HAP-1 (cell line): ENCODE measurements at regions not wholly inside any gene's neighbourhood (a gene's known extent, or its start where the extent isn't known, plus 50 kb on each side); places are given as distances from the start of the nearest gene placed in this dataset.
"Not testable (repeated sequence)": the region's sequence is repeated elsewhere in the genome, so short reads cannot be mapped to it uniquely, and the experiment has no call there.

Source experiments
- DNase-seq, 2 experiments: peaks; one replicate each; pipeline ENCODE4 v3.0.0-alpha.2; 2016 to 2020; ENCODE audit warnings: low spot score in 2 of 2
- H3K27me3 ChIP-seq: fragments of 250-450 bp; sonication (Bioruptor Pico); 2 replicates; pipeline ENCODE4 v1.5.1; 2020; ENCODE audit warnings: low read depth, mild to moderate bottlenecking, moderate library complexity
- H3K36me3 ChIP-seq: fragments of 250-450 bp; sonication (Bioruptor Pico); replicated peaks from 2 replicates; pipeline ENCODE4 v1.5.1; 2020; ENCODE audit warnings: mild to moderate bottlenecking
- H3K4me1 ChIP-seq: fragments of 250-450 bp; sonication (Bioruptor Pico); 2 replicates; pipeline ENCODE4 v1.5.1; 2020; ENCODE audit warnings: mild to moderate bottlenecking
- H3K4me3 ChIP-seq: fragments of 250-450 bp; sonication (Bioruptor Pico); 2 replicates; pipeline ENCODE4 v1.5.1; 2020; ENCODE audit warnings: mild to moderate bottlenecking, moderate library complexity
- H3K9me3 ChIP-seq: fragments of 250-450 bp; sonication (Bioruptor Pico); 2 replicates; pipeline ENCODE4 v1.5.1; 2020; ENCODE audit warnings: mild to moderate bottlenecking, moderate library complexity
- in situ Hi-C: fragments of 300-500 bp; cut with MboI; formaldehyde crosslinking; loops from 3 replicates; pipeline ENCODE4 v1.14.3; 2020; ENCODE audit warnings: low sequenced_read_pairs, inconsistent platforms, mixed read lengths

GRCh38 chr18:60245096-60245495 lies 127.5 kb downstream of the MC4R start:
- no peak for DNase-seq
- no peaks in the 10 kb centered on the region for H3K4me1 ChIP-seq
- no peaks in the 10 kb centered on the region for H3K9me3 ChIP-seq
- H3K27me3 ChIP-seq, result no peaks in the 10 kb centered on the region
- in situ Hi-C loops, result no loop called here
- H3K4me3 ChIP-seq, result no peak overlapping the region
- H3K36me3 ChIP-seq, result no peaks in the 10 kb centered on the region

- H3K4me3 ChIP-seq, H3K27me3 ChIP-seq, DNase-seq, H3K9me3 ChIP-seq, H3K36me3 ChIP-seq, in situ Hi-C loops, H3K4me1 ChIP-seq: not testable (repeated sequence)
Observed at GRCh38 chr18:60239024-60239710, 133.4 kb downstream of the MC4R start.

DNA sequence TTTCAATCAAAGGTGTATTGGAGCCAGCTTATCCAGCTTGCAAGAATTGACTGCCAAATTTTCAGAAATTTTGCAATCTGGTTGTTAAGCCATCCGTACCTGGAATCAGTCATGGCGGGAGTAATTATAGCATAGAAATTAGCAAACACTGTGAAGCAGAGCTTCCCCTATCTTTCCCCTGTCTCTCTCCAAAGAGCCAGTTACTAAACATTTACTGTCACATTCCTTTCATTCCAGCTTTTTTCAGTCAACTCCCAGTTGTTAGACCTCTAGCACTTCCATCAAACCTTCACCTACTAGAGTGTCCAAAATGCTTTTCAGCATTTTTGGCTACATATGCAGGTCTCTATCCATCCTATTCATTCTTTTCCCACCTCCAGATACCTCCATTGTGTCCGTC lies 137.4 kb downstream of the MC4R start:
- Histone ChIP-seq H3K27me3 (no peaks in the 10 kb centered on the region), H3K36me3 (no peaks in the 10 kb centered on the region), H3K4me1 (no peaks in the 10 kb centered on the region), H3K4me3 (no peak overlapping the region), H3K9me3 (no peaks in the 10 kb centered on the region)
- no peak for DNase-seq
- in situ Hi-C loops, result no loop called here

GRCh38 chr18:60232541-60232940 lies 140.0 kb downstream of the MC4R start:
- in situ Hi-C loops, result no loop called here
- Histone ChIP-seq H3K27me3 (no peaks in the 10 kb centered on the region), H3K9me3 (no peaks in the 10 kb centered on the region), H3K4me1 (no peaks in the 10 kb centered on the region), H3K36me3 (no peaks in the 10 kb centered on the region), H3K4me3 (no peak overlapping the region)
- no peak for DNase-seq

DNA sequence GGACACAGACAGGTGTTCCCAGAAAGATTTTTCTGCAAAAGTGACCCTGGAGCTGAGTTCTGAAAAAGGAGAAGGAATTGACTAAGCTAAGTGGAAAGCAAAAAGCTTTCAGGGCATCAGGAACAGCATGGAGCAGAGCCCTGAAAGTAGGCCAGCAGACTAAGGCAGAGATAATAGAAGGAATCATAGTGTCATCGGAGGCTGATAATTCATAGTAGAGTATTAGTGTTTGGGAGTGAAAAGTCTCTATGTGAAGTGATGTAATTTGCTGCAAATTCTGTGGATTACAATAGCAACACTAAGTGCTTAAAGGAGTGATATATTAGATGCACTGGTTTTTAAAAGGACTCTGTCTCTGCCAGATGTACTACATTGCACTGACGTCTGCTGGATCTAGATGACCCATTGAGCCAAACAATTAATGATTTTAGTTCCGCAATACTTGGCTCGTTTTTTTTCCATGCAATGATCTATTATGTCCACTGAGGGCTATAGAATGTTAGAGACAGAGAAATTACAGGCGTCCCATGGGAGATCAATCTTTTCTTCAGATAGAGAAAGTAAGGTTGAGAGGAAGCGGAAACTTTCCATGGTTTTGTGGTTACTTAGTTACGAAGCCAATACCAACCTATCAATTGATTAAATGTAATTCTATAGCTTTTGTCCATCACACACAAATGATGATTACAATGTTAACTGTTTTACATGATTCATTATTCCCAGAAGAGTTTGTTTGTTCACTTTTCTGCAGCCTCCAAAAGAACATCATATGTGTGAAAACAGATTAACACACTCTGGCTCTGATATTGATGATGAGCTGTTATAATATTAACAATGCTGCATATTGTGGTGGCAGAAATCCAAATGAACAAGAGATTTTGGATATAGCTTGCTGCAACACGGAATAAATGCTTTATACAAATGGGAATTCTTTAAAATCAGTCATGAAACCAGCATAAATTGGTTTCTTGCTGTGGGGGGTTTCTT lies 143.7 kb downstream of the MC4R start:
- H3K9me3 ChIP-seq, result no peaks in the 10 kb centered on the region
- no peaks in the 10 kb centered on the region for H3K27me3 ChIP-seq
- no peaks in the 10 kb centered on the region for H3K36me3 ChIP-seq
- H3K4me3 ChIP-seq, result no peak overlapping the region
- H3K4me1 ChIP-seq, result no peaks in the 10 kb centered on the region
- in situ Hi-C loops, result no loop called here
- no peak for DNase-seq

DNA sequence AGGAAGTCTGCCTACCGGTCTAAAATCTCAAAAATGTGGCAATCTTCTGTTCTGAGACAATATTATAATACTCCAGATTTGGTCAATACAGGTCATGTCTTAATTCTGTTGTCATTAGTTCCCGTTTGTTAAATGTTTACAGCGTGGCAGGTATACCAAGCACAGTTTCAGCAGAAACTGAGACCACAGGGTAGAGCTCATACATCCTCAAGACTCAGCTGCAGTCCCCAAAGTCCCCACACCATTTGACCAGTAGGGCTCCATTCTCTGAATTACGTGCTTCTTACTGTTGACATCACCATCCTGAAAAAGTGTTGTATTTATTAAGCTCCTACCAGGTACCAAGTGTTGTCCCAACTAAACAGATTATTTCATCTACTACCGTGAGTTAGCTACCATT lies 157.1 kb downstream of the MC4R start:
- no peaks in the 10 kb centered on the region for H3K36me3 ChIP-seq
- H3K4me1 ChIP-seq, result no peaks in the 10 kb centered on the region
- DNase-seq, result no peak
- H3K9me3 ChIP-seq, result no peaks in the 10 kb centered on the region
- no peak overlapping the region for H3K4me3 ChIP-seq
- H3K27me3 ChIP-seq, result no peaks in the 10 kb centered on the region
- in situ Hi-C loops, result no loop called here

DNA sequence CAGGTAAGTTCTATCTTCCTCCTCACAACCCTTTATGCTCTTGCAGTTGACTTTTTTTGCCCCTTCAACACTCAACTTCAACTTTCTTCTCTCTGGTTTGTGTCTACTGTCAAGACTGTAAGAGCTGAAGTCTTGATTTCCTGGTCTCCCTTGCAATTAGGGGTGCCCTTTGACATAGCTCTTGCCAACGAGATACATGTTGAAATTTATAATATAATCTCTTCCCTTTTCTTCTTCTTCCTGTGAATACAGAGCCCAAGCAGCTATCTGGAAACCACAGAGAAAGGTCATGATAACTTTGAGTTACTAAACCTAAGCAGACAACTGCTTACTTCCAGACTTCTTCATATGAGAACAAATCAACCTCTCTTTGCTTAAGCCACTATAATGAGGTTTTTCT lies 163.5 kb downstream of the MC4R start:
- Histone ChIP-seq H3K36me3 (no peaks in the 10 kb centered on the region), H3K27me3 (no peaks in the 10 kb centered on the region), H3K4me3 (no peak overlapping the region), H3K4me1 (no peaks in the 10 kb centered on the region), H3K9me3 (no peaks in the 10 kb centered on the region)
- in situ Hi-C loops, result no loop called here
- no peak for DNase-seq

DNA sequence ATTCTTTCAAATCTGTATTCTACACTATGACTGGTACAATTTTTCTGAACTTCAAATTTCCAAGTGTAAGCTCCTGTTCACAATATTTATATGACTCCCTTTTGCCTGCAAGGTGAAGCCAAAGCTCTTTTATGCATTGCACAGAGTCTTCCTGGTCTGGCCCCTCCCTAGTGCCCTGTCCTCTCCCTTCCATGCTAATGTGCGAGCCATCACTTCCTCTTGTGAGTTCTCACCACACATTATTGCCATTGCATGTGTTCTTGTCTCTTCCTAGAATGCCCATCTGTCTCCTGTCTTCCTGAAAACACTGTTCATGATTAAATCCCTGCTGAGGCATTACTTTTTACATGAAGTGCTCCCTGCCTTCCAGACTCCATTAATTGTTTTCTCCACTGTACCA lies 169.9 kb downstream of the MC4R start:
- no peaks in the 10 kb centered on the region for H3K4me1 ChIP-seq
- H3K4me3 ChIP-seq, result no peak overlapping the region
- DNase-seq, result no peak
- no peaks in the 10 kb centered on the region for H3K9me3 ChIP-seq
- in situ Hi-C loops, result no loop called here
- no peaks in the 10 kb centered on the region for H3K27me3 ChIP-seq
- no peaks in the 10 kb centered on the region for H3K36me3 ChIP-seq

DNA sequence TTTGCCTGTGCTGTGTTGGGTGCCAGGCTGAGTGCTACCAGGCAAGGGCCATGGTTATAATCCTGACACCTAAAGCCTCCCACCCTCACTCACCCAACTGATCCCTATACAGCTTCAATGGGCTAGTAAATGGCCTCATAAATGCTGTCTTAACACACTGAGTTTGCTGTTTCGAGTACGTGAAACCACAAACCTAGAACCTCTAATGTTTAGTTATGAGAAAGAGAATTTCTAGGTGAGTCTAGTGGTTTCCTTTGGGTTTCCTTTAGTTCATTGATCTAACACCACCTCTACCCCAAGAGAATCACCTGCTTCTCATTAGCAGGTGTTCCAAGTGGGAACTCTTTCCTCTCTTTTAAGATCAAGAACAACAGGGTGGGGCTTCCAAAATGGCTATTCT lies 172.0 kb downstream of the MC4R start:
- Histone ChIP-seq H3K36me3 (no peaks in the 10 kb centered on the region), H3K4me3 (no peak overlapping the region), H3K27me3 (no peaks in the 10 kb centered on the region), H3K9me3 (no peaks in the 10 kb centered on the region), H3K4me1 (no peaks in the 10 kb centered on the region)
- in situ Hi-C loops, result no loop called here
- DNase-seq, result no peak

DNA sequence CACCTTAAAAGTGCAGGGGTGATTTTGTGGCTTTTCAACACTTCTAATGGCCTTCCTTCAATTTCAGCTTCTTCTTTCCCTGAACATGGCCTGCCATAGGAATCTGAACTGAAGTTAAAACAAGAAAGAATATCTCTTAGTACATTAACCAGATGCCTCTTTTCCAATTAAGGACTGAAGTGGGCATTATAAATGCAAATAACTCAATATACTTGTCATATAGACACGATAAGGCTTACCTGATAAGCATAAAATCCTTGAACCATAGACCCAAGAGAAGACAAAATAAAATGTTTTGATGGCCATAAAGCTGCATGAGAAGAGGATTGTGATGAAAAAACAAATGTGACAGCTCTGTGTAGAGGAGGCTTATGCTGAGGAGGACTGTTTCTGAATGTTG lies 173.1 kb downstream of the MC4R start:
- Histone ChIP-seq H3K36me3 (no peaks in the 10 kb centered on the region), H3K27me3 (no peaks in the 10 kb centered on the region), H3K9me3 (no peaks in the 10 kb centered on the region), H3K4me3 (no peak overlapping the region), H3K4me1 (no peaks in the 10 kb centered on the region)
- DNase-seq, result no peak
- in situ Hi-C loops, result no loop called here

DNA sequence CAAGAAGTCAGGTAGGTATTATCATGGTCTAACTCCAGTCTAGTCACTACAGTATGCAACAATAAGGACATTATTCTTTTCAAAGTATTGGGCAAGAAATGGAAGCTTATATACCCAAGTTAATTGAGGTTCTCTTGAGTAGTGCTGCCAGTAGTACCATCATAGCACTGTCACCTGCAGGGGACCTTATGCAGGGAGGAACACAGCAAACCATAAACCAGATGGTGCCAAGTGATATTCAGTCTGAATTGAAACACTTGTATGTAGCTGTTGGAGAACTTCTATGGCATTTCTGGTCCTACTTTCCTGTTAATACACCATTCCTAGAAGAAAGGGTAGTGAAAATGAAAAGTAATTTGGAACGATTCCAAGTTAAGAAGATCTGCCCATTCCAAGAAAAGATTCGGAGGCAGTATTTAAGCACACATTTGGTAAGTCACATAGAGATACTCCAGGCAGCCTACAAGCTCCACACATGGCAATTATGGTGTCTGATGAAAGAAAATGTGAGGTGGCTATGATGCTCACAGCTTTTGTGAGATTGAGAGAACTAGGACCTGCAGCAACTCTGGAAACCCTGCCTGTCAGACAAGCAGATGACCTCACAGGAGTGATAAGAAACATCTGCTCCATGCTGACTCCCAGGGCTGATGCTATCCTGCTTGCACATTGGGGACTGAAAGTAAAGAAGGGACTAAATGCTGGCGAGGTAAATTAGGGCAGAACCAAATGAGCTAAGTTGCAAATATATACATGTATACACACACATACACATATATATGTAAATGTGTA lies 174.7 kb downstream of the MC4R start:
- no peaks in the 10 kb centered on the region for H3K4me1 ChIP-seq
- no peak for DNase-seq
- no peak overlapping the region for H3K4me3 ChIP-seq
- H3K9me3 ChIP-seq, result no peaks in the 10 kb centered on the region
- in situ Hi-C loops, result no loop called here
- H3K36me3 ChIP-seq, result no peaks in the 10 kb centered on the region
- H3K27me3 ChIP-seq, result no peaks in the 10 kb centered on the region

DNA sequence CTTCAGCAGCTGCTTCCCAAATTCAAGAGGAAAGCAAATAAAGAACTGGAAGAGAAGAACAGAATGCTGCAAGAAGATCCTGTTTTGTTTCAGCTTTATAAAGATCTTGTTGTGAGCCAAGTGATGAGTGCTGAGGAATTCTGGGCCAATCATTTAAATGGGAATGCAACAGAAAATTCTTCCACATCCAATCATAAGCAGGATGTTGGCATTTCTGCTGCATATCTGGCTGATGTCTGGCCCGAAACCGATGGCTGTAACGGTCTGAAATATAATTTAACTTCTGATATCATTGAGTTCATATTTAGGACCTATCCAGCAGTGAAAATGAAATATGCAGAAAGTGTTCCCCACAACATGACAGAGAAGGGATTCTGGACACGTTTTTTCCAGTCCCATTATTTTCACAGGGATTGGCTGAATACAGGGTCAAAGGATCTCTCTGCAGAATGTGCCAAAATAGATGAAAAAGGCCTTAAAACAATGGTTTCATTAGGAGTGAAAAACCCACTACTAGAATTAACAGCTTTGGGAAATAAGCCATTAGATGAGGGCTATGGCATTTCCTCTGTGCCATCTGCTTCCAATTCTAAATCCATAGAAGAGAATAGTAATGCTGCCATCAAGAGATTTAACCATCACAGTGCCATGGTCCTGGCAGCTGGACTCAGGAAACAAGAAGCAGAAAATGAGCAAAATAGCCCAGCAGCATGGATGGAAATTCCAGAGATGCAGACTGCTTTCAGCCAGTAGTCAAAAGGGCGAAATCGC lies 175.6 kb downstream of the MC4R start:
- H3K4me1 ChIP-seq, result no peaks in the 10 kb centered on the region
- H3K4me3 ChIP-seq, result no peak overlapping the region
- no peaks in the 10 kb centered on the region for H3K9me3 ChIP-seq
- no peak for DNase-seq
- H3K36me3 ChIP-seq, result no peaks in the 10 kb centered on the region
- in situ Hi-C loops, result no loop called here
- H3K27me3 ChIP-seq, result no peaks in the 10 kb centered on the region

DNA sequence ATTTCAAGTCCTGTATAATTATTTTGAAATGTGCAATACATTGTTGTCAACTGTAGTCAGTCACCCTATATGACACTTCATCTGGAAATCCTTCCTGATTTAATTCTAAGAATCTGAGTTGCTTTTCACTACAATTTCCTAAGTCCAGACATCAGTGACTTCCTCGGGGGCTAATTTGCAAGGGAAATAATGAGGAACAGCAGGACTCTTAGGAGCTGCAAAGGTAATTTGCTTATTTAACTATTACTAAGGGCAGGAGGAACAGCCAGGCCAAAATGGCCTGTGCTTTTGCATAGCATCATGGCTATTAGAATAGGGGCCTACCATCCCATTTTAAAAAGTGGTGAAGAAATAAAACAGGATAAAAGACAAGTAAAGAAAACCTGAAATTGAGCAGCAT lies 178.8 kb downstream of the MC4R start:
- Histone ChIP-seq H3K27me3 (no peaks in the 10 kb centered on the region), H3K4me3 (no peak overlapping the region), H3K36me3 (no peaks in the 10 kb centered on the region), H3K9me3 (no peaks in the 10 kb centered on the region), H3K4me1 (no peaks in the 10 kb centered on the region)
- DNase-seq, result no peak
- in situ Hi-C loops, result no loop called here
